Activated CD4-positive, alpha-beta T cell treated with anti-CD3 and anti-CD28 coated beads, Interleukin-2, amount 50 U/mL, for 48 hours (primary cell): ENCODE measurements at regions not wholly inside any gene's neighbourhood (a gene's known extent, or its start where the extent isn't known, plus 50 kb on each side); places are given as distances from the start of the nearest gene placed in this dataset.
"Not testable (repeated sequence)": the region's sequence is repeated elsewhere in the genome, so short reads cannot be mapped to it uniquely, and the experiment has no call there.

Source experiments
- DNase-seq, 2 experiments: peaks; one replicate each; pipeline ENCODE4 v3.0.0-alpha.2; 2020

- DNase-seq: no peak
These were observed 181.9 kb upstream of the GLRA1 start for GRCh38 chr5:152106571-152106970.

GRCh38 chr5:152105085-152105484, 180.4 kb upstream of the GLRA1 start:
- no peak for DNase-seq

- no peak for DNase-seq
These were observed 179.6 kb upstream of the GLRA1 start for GRCh38 chr5:152104211-152104610.

GRCh38 chr5:152102908-152103307, 178.3 kb upstream of the GLRA1 start:
- DNase-seq: not testable (repeated sequence)

GRCh38 chr5:152102057-152102456, 177.4 kb upstream of the GLRA1 start:
- DNase-seq: no peak

- DNase-seq: no peak
These were observed 175.8 kb upstream of the GLRA1 start for GRCh38 chr5:152100462-152100861.

GRCh38 chr5:152097128-152097527, 172.5 kb upstream of the GLRA1 start:
- no peak for DNase-seq

GRCh38 chr5:152094716-152095115, 170.1 kb upstream of the GLRA1 start:
- DNase-seq: no peak

GRCh38 chr5:152094060-152094459, 169.4 kb upstream of the GLRA1 start:
- DNase-seq: no peak

GRCh38 chr5:152092580-152092979, 167.9 kb upstream of the GLRA1 start:
- no peak for DNase-seq

- DNase-seq: no peak
These were observed 165.0 kb upstream of the GLRA1 start for GRCh38 chr5:152089644-152090043.

GRCh38 chr5:152086668-152087067, 162.0 kb upstream of the GLRA1 start:
- DNase-seq: no peak

- no peak for DNase-seq
These were observed 159.8 kb upstream of the GLRA1 start for GRCh38 chr5:152084476-152084875.

- no peak for DNase-seq
These were observed 158.6 kb upstream of the GLRA1 start for GRCh38 chr5:152083231-152083630.

GRCh38 chr5:152072091-152072490, 147.4 kb upstream of the GLRA1 start:
- no peak for DNase-seq

- no peak for DNase-seq
These were observed 145.9 kb upstream of the GLRA1 start for GRCh38 chr5:152070591-152070990.

GRCh38 chr5:152066784-152067183, 142.1 kb upstream of the GLRA1 start:
- DNase-seq: no peak

GRCh38 chr5:152063004-152063403, 138.4 kb upstream of the GLRA1 start:
- no peak for DNase-seq

GRCh38 chr5:152061095-152061494, 136.4 kb upstream of the GLRA1 start:
- no peak for DNase-seq

GRCh38 chr5:152058267-152058666, 133.6 kb upstream of the GLRA1 start:
- DNase-seq: no peak

- DNase-seq: no peak
These were observed 132.3 kb upstream of the GLRA1 start for GRCh38 chr5:152056931-152057330.

- no peak for DNase-seq
These were observed 127.8 kb upstream of the GLRA1 start for GRCh38 chr5:152052470-152052869.

- no peak for DNase-seq
These were observed 127.1 kb upstream of the GLRA1 start for GRCh38 chr5:152051499-152052454.

- DNase-seq: no peak
These were observed 121.7 kb upstream of the GLRA1 start for GRCh38 chr5:152046361-152046760.

GRCh38 chr5:152038856-152039255, 114.2 kb upstream of the GLRA1 start:
- DNase-seq: not testable (repeated sequence)
